DOHH2 (cell line): ENCODE measurements at regions not wholly inside any gene's neighbourhood (a gene's known extent, or its start where the extent isn't known, plus 50 kb on each side); places are given as distances from the start of the nearest gene placed in this dataset.
"Not testable (repeated sequence)": the region's sequence is repeated elsewhere in the genome, so short reads cannot be mapped to it uniquely, and the experiment has no call there.

ENCODE experiments used
- H3F3A ChIP-seq: fragments of 200-600 bp; sonication (generic), shearing (Covaris generic); 2 replicates; pipeline ENCODE4 v1.6.0; 2016; ENCODE audit warnings: antibody characterized with exemption, mild to moderate bottlenecking; ENCODE audit not compliant: control insufficient read depth, insufficient read depth
- H3K27ac ChIP-seq: fragments of 200-600 bp; sonication (generic); 2 replicates; pipeline ENCODE4 v1.5.1; 2014; ENCODE audit warnings: low read depth, mild to moderate bottlenecking, low read length, moderate library complexity
- H3K27me3 ChIP-seq: fragments of 200-600 bp; sonication (generic); 2 replicates; pipeline ENCODE4 v1.6.1; 2014; ENCODE audit warnings: mild to moderate bottlenecking, low read length, mixed read lengths; ENCODE audit not compliant: control insufficient read depth
- H3K36me3 ChIP-seq: fragments of 200-600 bp; sonication (generic); 2 replicates; pipeline ENCODE4 v1.6.1; 2014; ENCODE audit warnings: mild to moderate bottlenecking, low read length, moderate library complexity, mixed read lengths; ENCODE audit not compliant: control insufficient read depth
- H3K4me1 ChIP-seq: fragments of 200-600 bp; sonication (generic); 2 replicates; pipeline ENCODE4 v1.6.1; 2014; ENCODE audit warnings: mild to moderate bottlenecking, low read length, mixed read lengths; ENCODE audit not compliant: control insufficient read depth
- H3K4me2 ChIP-seq: fragments of 200-600 bp; sonication (generic); 2 replicates; pipeline ENCODE4 v1.6.0; 2014; ENCODE audit warnings: mild to moderate bottlenecking, low read length, moderate library complexity
- H3K4me3 ChIP-seq: fragments of 200-600 bp; sonication (generic); 2 replicates; pipeline ENCODE4 v1.5.1; 2014; ENCODE audit warnings: mild to moderate bottlenecking, low read length, mixed read lengths
- H3K79me2 ChIP-seq: fragments of 200-600 bp; sonication (generic); 2 replicates; pipeline ENCODE4 v1.6.1; 2014; ENCODE audit warnings: mild to moderate bottlenecking, low read length, mixed read lengths; ENCODE audit not compliant: control insufficient read depth
- H3K9me2 ChIP-seq: fragments of 200-600 bp; sonication (generic); replicated peaks from 2 replicates; pipeline ENCODE4 v1.6.1; 2014; ENCODE audit warnings: mild to moderate bottlenecking, low read length, mixed read lengths; ENCODE audit not compliant: control insufficient read depth
- H3K9me3 ChIP-seq: fragments of 200-600 bp; sonication (generic); 2 replicates; pipeline ENCODE4 v1.6.1; 2014; ENCODE audit warnings: antibody characterized with exemption, low read length, mixed read lengths; ENCODE audit not compliant: control insufficient read depth, insufficient read depth
- H4K20me1 ChIP-seq: fragments of 200-600 bp; sonication (generic); 2 replicates; pipeline ENCODE4 v1.6.0; 2014; ENCODE audit warnings: low read depth, mild to moderate bottlenecking, antibody characterized with exemption, low read length, moderate library complexity; ENCODE audit not compliant: control insufficient read depth, insufficient read depth

DNA sequence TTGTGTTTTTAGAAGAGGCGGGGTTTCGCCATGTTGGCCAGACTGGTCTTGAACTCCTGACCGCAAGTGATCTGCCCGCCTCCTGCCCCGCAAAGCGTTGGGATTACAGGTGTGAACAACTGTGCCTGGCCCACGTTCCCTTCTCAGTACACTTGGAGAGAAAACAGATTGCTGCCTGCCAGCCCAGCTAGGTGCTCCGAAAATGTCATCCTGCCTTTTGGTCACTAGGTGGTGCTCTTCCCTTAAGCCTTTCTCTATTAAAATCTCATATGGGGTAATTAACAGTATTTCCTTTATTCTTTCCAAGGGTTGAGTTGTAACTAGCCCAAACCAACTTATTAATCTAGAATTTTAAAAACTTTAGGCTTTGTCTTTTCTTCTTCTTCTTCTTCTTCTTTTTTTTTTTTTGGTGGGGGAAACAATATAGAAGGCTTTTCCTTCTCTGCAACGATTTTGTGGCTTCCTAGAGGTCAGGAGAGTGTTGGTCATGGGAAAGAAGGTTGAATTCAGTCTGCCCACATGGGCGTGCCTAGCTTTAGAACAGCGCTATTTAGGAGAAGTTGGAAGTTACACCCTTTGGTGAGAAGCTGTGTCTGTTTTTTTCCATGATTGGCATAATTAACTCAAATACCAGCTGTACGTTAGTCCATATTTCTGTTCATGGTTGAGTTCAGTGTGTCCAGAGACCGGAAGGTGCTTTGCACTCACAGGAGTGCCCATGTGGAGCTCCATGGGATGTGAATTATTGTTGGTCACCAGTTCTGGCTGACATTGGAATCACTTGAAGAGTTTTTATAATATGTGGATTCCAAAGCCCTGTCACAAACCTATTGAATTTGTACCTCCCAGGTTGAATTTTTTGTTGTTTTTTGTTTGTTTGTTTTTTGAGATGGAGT lies 110.1 kb downstream of the LAT start:
- not testable (repeated sequence) for H4K20me1 ChIP-seq, H3F3A ChIP-seq, H3K9me3 ChIP-seq, H3K9me2 ChIP-seq, H3K27me3 ChIP-seq, H3K4me3 ChIP-seq, H3K27ac ChIP-seq, H3K4me1 ChIP-seq, H3K4me2 ChIP-seq, H3K36me3 ChIP-seq, H3K79me2 ChIP-seq

DNA sequence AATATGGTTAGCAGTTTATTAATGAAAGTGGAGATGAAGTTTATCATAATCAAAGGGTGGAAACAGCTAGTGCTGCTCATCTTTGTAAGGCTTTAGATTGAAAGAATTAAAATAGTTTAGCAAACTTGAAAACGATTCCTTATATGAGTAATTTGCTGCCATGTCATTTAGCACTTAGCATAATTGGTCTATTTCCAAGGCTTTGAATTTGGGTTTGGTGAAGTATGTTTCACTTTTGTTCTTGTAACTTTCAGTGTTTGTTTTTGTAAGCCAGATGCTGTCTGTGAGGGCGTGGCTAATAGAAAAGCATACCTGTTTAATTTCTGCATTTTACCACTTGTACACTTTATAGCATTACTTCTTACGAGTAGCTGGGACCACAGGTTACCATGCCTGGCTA lies 109.5 kb downstream of the LAT start:
- H3K4me1 ChIP-seq, H3K79me2 ChIP-seq, H3K27me3 ChIP-seq, H3K4me3 ChIP-seq, H3K36me3 ChIP-seq, H3K9me3 ChIP-seq, H3K9me2 ChIP-seq, H4K20me1 ChIP-seq, H3K27ac ChIP-seq, H3K4me2 ChIP-seq, H3F3A ChIP-seq: not testable (repeated sequence)

DNA sequence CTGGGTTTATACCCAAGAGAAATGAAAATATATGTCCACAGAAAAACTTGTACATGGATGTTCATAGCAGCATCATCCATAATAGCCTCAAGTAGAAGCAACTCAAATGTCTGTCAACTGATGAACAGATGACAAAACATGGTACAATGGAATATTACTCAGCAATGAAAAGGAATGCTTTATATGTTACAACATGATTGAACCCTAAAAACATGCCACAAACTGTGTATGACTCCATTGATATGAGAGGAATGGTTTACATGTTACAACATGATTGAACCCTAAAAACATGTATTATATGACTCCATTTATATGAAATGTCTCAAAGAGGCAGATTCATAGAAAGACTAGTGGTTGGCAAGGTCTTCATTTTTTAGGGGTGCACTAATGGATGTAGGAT lies 104.8 kb downstream of the LAT start:
- H3K9me3 ChIP-seq, H3K27me3 ChIP-seq, H3K4me3 ChIP-seq, H3K4me2 ChIP-seq, H4K20me1 ChIP-seq, H3K9me2 ChIP-seq, H3K36me3 ChIP-seq, H3K4me1 ChIP-seq, H3K79me2 ChIP-seq, H3K27ac ChIP-seq, H3F3A ChIP-seq: not testable (repeated sequence)

DNA sequence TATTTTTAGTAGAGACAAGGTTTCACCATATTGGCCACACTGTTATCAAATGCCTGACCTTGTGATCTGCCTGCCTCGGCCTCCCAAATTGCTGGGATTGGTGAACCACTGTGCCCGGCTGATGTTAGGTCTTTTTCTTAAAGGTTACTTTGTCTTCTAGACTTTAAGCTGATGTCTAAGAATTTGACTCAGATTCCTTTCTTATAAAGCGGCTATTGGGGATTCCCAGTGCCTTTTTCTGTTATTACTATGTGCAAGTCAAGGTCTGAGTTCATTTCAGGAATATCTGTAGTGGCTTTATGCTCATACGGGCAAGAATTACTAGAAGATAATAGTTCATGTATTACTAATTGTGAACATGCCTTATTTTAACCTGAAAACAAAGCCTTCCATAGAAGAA lies 102.8 kb downstream of the LAT start:
- H3K9me2 ChIP-seq, H3K27ac ChIP-seq, H3K79me2 ChIP-seq, H3K9me3 ChIP-seq, H3K4me2 ChIP-seq, H3K27me3 ChIP-seq, H3F3A ChIP-seq, H3K36me3 ChIP-seq, H4K20me1 ChIP-seq, H3K4me3 ChIP-seq, H3K4me1 ChIP-seq: not testable (repeated sequence)

DNA sequence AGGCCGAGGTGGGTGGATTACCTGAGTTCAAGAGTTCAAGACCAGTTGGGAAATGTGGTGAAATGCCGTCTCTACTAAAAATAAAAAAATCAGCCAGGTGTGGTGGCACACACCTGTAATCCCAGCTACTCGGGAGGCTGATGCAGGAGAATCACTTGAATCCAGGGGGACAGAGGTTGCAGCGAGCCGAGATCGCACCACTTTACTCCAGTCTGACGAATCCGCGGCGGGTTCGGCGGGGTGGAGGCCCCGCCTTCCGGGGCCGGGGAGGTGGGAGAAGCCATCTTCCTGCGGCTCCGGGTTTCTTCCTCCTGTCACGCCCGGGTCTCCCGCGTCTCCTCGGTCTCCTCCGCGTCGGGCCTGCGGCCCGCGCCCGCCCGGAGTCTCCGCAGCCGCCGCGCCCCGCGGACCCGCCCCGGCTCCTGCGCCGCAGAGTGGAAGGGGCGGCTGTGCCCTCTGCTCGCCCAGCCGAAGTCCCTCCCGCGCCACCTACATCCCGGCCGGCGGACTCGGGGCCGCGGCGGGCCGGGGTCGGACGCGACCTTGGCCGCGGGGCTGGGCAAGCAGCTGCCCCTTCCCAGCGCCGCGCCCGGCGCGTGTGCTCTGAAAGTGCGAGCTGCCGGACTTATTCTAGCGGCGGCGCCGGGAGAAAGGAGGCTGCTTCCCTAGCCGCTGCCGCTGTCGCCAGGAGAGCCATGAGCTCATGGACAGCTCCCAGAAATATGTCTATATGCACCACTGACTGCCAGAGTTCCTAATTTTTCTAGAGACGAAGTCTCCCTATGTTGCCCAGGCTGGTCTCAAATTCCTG lies 97.2 kb downstream of the LAT start:
- H3K27ac ChIP-seq, H3K4me1 ChIP-seq, H3K79me2 ChIP-seq, H4K20me1 ChIP-seq, H3K27me3 ChIP-seq, H3K9me3 ChIP-seq, H3F3A ChIP-seq, H3K36me3 ChIP-seq, H3K9me2 ChIP-seq, H3K4me2 ChIP-seq, H3K4me3 ChIP-seq: not testable (repeated sequence)

DNA sequence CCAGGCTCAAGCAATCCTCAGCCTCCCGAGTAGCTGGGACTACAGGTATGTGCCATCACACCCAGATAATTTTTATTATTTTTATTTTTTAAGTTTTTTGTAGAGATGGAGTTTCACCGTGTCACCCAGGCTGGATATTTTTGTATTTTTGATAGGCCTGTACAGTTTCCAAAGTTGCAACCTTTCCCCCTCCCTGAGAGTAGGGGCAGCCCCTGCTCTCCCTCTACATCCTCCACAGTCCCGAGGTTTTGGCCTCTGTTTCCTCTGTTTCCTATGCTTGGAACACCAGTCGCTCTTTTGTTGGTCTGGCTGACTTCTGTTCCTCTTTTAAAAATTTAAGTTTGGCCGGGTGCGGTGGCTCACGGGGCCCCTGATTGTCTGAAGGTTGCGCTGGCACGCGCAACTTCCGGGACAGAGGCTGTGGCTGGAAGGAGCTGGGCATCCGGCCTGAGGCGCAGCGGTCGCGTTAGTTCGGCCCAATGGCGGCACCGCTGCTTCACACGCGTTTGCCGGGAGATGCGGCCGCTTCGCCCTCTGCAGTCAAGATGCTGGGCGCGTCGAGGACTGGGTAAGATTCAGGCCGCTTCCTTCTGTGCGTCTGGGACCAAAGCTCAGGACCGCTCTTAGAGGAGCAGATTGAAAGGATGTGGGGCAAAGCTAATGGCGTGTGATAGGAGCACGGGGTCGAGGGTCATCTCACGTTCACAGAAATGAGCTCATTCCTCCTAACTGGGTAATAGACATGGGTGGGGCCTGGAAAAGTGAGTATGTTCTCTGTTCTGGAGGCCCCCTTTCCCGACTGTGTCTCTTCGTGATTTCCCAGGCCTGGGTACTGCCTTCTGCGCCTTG lies 89.9 kb downstream of the LAT start:
- not testable (repeated sequence) for H3K9me2 ChIP-seq, H3K27me3 ChIP-seq, H3F3A ChIP-seq, H3K4me1 ChIP-seq, H3K36me3 ChIP-seq, H4K20me1 ChIP-seq, H3K9me3 ChIP-seq, H3K79me2 ChIP-seq, H3K27ac ChIP-seq
- Histone ChIP-seq H3K4me3 (peak overlapping the region; percentile 55), H3K4me2 (peak overlapping the region; percentile 51)

DNA sequence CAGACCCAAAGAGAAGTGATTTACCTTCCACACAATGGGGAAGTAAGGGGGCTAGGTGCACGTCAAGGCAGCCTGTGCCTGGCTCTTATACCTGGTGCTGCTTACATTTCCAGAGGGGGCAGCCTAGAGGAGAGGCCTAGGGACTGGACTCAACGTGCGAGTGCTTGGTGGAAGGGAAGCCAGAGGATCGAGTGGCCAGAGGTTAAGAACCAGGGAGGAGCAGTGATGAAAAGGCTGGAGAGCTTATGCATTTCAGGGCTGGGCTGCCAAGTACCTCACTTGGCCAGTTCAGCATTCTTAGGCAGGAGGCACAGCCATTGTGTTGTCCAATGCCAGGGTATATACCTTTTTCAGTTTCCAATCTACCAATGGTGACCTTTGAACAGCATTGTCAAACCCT lies 77.4 kb downstream of the LAT start:
- not testable (repeated sequence) for H3K4me2 ChIP-seq, H3K27me3 ChIP-seq, H3K9me3 ChIP-seq, H3K27ac ChIP-seq, H3F3A ChIP-seq, H3K9me2 ChIP-seq, H3K79me2 ChIP-seq, H3K4me1 ChIP-seq, H3K36me3 ChIP-seq, H4K20me1 ChIP-seq, H3K4me3 ChIP-seq
